ENCODE measurements at regions not wholly inside any gene's neighbourhood (a gene's known extent, or its start where the extent isn't known, plus 50 kb on each side); places are given as distances from the start of the nearest gene placed in this dataset.

- no peak for DNase-seq
- no peak for TF ChIP-seq POLR2AphosphoS5 (IDR thresholded peaks at IDR 0.05)
- no peak for TF ChIP-seq CTCF (IDR thresholded peaks at IDR 0.05 in 8 of 11, conservative IDR thresholded peaks at IDR 0.05 in 3 of 11)
- no peak for TF ChIP-seq POLR2A (IDR thresholded peaks at IDR 0.05)
- 66 to 80% (median 76%) methylated on average over 1 of the region's 1 CpG for WGBS, 5 donors
- Histone ChIP-seq H3K27me3 (replicated peaks in 1 of 7) (no peaks in the 10 kb centered on the region), H3K9me3 (peaks cover 0 to 33% (median 10%) of the 10 kb centered on the region in 8 donors), H3K4me1 (no peaks in the 10 kb centered on the region), H3K4me3 (no peak overlapping the region), H3K36me3 (no peaks in the 10 kb centered on the region), H3K27ac (no peak overlapping the region)
- intact Hi-C loops (cut with DNase I; ENCODE audit: low total_unique reads) = no loop called here
Observed at GRCh38 chr1:104987210-104987609, 1237.5 kb downstream of the AMY1C start.

GRCh38 chr1:104989012-104989411 lies 1239.3 kb downstream of the AMY1C start:
- Histone ChIP-seq H3K27ac (no peak overlapping the region), H3K4me3 (no peak overlapping the region), H3K9me3 (peaks cover 0 to 28% (median 10%) of the 10 kb centered on the region in 8 donors), H3K4me1 (no peaks in the 10 kb centered on the region), H3K27me3 (replicated peaks in 1 of 7) (no peaks in the 10 kb centered on the region), H3K36me3 (no peaks in the 10 kb centered on the region)
- intact Hi-C loops (cut with DNase I; ENCODE audit: low total_unique reads) = no loop called here
- DNase-seq = no peak
- no peak for TF ChIP-seq CTCF (IDR thresholded peaks at IDR 0.05 in 8 of 11, conservative IDR thresholded peaks at IDR 0.05 in 3 of 11)
- 82 to 91% (median 87%) methylated on average over 3 of the region's 3 CpGs for WGBS, 5 donors

DNA sequence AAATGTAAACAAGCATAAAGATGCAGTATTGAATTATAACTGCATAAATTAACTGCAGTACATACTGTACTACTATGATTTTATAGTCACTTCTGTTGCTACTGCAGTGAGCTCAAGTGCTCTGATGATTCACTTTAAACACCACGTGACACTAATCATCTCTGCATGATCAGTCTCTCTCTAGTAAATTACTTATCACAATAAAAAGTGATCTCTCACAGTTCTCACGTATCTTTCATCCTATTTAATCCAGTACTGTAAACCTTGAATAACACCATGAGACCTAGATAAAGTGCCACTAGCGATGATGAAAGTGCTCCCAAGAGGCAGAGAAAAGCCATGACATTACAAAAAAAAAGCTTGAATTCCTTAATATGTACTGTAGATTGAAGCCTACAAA lies 1242.0 kb downstream of the AMY1C start:
- Histone ChIP-seq H3K4me3 (no peak overlapping the region), H3K4me1 (no peaks in the 10 kb centered on the region), H3K36me3 (no peaks in the 10 kb centered on the region), H3K27me3 (replicated peaks in 1 of 7) (no peaks in the 10 kb centered on the region), H3K27ac (no peak overlapping the region), H3K9me3 (peaks cover 0 to 10% (median 3%) of the 10 kb centered on the region in 8 donors)
- TF ChIP-seq CTCF (IDR thresholded peaks at IDR 0.05 in 8 of 11, conservative IDR thresholded peaks at IDR 0.05 in 3 of 11) (no peak), POLR2AphosphoS5 (IDR thresholded peaks at IDR 0.05) (no peak), POLR2A (IDR thresholded peaks at IDR 0.05) (no peak)
- intact Hi-C loops (cut with DNase I; ENCODE audit: low total_unique reads) = no loop called here
- no peak for DNase-seq
- WGBS, 5 donors = 56 to 70% (median 64%) methylated on average over 3 of the region's 3 CpGs

GRCh38 chr1:105000793-105001192 lies 1251.1 kb downstream of the AMY1C start:
- H3K27ac ChIP-seq = no peak overlapping the region
- H3K27me3 ChIP-seq (replicated peaks in 1 of 7) = no peaks in the 10 kb centered on the region
- 39 to 62% (median 57%) methylated on average over 3 of the region's 3 CpGs for WGBS, 5 donors
- TF ChIP-seq POLR2A (IDR thresholded peaks at IDR 0.05) = no peak
- TF ChIP-seq POLR2AphosphoS5 (IDR thresholded peaks at IDR 0.05) = no peak
- no peak for TF ChIP-seq CTCF (IDR thresholded peaks at IDR 0.05 in 8 of 11, conservative IDR thresholded peaks at IDR 0.05 in 3 of 11)
- peaks cover 0 to 32% (median 13%) of the 10 kb centered on the region in 8 donors for H3K9me3 ChIP-seq
- no peak for DNase-seq
- intact Hi-C loops (cut with DNase I; ENCODE audit: low total_unique reads) = no loop called here
- no peak overlapping the region for H3K4me3 ChIP-seq
- no peaks in the 10 kb centered on the region for H3K4me1 ChIP-seq
- H3K36me3 ChIP-seq = no peaks in the 10 kb centered on the region
